Neural cell (in vitro differentiated cells): ENCODE measurements at regions not wholly inside any gene's neighbourhood (a gene's known extent, or its start where the extent isn't known, plus 50 kb on each side); places are given as distances from the start of the nearest gene placed in this dataset.

ENCODE experiments used
- EP300 ChIP-seq: fragments of 450-650 bp; conservative IDR thresholded peaks from 2 replicates; pipeline ENCODE4 v1.6.1; 2014; ENCODE audit warnings: antibody characterized with exemption, mild to moderate bottlenecking, moderate library complexity; ENCODE audit not compliant: poor library complexity, severe bottlenecking
- EZH2 ChIP-seq: fragments of 200-600, 300-800 bp; shearing (Covaris generic), sonication (generic); IDR thresholded peaks from 2 replicates; pipeline ENCODE4 v1.6.1; 2014; ENCODE audit warnings: antibody characterized with exemption, low read length, borderline replicate concordance, mild to moderate bottlenecking; ENCODE audit not compliant: insufficient read depth, poor library complexity, severe bottlenecking
- MXI1 ChIP-seq: fragments of 450-650 bp; conservative IDR thresholded peaks from 2 replicates; pipeline ENCODE4 v1.6.1; 2014; ENCODE audit warnings: antibody characterized with exemption, mild to moderate bottlenecking; ENCODE audit not compliant: poor library complexity, severe bottlenecking
- POLR2AphosphoS5 ChIP-seq: IDR thresholded peaks from 2 replicates; pipeline ENCODE4 v1.6.1; 2012
- RAD21 ChIP-seq: fragments of 450-650 bp; conservative IDR thresholded peaks from 2 replicates; pipeline ENCODE4 v1.6.1; 2014; ENCODE audit warnings: antibody characterized with exemption, mild to moderate bottlenecking, moderate library complexity
- SMC3 ChIP-seq: fragments of 450-650 bp; conservative IDR thresholded peaks from 2 replicates; pipeline ENCODE4 v1.6.1; 2014; ENCODE audit warnings: antibody characterized with exemption, mild to moderate bottlenecking, moderate library complexity; ENCODE audit not compliant: poor library complexity
- TAF1 ChIP-seq: IDR thresholded peaks from 2 replicates; pipeline ENCODE4 v1.6.1; 2012; ENCODE audit warnings: low read depth
- TF ChIP-seq, protein P1 (sequence below): fragments of 450-650 bp; IDR thresholded peaks from 2 replicates; pipeline ENCODE4 v1.5.1; 2014; ENCODE audit warnings: antibody characterized with exemption, mild to moderate bottlenecking, moderate library complexity; ENCODE audit not compliant: poor library complexity, severe bottlenecking
- TF ChIP-seq, protein P2 (sequence below): IDR thresholded peaks from 2 replicates; pipeline ENCODE4 v1.6.1; 2012; ENCODE audit warnings: borderline replicate concordance

DNA sequence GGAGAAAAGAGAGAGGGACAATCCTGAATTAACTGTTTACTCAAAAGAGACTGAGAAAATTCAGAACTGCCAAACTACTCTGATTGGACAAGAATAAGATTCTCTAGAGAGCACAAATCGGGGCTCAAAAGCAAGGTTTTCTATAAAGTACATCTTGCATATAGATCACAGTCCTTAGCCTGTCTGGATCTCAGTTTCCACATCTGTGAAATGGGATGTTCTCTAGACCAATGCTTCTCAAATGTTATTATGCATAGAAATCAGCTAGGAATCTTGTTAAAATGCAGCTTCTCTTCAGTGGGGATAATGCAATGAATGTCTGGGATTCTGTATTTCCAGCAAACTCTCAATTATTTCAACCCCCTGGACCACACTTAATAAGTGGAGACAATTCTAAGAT lies 231.6 kb downstream of the ESM1 start:
- TF ChIP-seq, protein P1, sequence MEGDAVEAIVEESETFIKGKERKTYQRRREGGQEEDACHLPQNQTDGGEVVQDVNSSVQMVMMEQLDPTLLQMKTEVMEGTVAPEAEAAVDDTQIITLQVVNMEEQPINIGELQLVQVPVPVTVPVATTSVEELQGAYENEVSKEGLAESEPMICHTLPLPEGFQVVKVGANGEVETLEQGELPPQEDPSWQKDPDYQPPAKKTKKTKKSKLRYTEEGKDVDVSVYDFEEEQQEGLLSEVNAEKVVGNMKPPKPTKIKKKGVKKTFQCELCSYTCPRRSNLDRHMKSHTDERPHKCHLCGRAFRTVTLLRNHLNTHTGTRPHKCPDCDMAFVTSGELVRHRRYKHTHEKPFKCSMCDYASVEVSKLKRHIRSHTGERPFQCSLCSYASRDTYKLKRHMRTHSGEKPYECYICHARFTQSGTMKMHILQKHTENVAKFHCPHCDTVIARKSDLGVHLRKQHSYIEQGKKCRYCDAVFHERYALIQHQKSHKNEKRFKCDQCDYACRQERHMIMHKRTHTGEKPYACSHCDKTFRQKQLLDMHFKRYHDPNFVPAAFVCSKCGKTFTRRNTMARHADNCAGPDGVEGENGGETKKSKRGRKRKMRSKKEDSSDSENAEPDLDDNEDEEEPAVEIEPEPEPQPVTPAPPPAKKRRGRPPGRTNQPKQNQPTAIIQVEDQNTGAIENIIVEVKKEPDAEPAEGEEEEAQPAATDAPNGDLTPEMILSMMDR = no peak
- no peak for TF ChIP-seq POLR2AphosphoS5
- no peak for TF ChIP-seq EP300
- TF ChIP-seq EZH2 = no peak
- TF ChIP-seq TAF1 = no peak
- no peak for TF ChIP-seq RAD21
- TF ChIP-seq, protein P2, sequence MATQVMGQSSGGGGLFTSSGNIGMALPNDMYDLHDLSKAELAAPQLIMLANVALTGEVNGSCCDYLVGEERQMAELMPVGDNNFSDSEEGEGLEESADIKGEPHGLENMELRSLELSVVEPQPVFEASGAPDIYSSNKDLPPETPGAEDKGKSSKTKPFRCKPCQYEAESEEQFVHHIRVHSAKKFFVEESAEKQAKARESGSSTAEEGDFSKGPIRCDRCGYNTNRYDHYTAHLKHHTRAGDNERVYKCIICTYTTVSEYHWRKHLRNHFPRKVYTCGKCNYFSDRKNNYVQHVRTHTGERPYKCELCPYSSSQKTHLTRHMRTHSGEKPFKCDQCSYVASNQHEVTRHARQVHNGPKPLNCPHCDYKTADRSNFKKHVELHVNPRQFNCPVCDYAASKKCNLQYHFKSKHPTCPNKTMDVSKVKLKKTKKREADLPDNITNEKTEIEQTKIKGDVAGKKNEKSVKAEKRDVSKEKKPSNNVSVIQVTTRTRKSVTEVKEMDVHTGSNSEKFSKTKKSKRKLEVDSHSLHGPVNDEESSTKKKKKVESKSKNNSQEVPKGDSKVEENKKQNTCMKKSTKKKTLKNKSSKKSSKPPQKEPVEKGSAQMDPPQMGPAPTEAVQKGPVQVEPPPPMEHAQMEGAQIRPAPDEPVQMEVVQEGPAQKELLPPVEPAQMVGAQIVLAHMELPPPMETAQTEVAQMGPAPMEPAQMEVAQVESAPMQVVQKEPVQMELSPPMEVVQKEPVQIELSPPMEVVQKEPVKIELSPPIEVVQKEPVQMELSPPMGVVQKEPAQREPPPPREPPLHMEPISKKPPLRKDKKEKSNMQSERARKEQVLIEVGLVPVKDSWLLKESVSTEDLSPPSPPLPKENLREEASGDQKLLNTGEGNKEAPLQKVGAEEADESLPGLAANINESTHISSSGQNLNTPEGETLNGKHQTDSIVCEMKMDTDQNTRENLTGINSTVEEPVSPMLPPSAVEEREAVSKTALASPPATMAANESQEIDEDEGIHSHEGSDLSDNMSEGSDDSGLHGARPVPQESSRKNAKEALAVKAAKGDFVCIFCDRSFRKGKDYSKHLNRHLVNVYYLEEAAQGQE = no peak
- TF ChIP-seq SMC3 = no peak
- TF ChIP-seq MXI1 = no peak
